H1 (cell line): ENCODE measurements at regions not wholly inside any gene's neighbourhood (a gene's known extent, or its start where the extent isn't known, plus 50 kb on each side); places are given as distances from the start of the nearest gene placed in this dataset.

Source experiments
- CTCF ChIA-PET: fragments of 300-600 bp; sonication (Branson Sonifier 250); formaldehyde crosslinking; loops from one replicate; lab custom pipeline; 2021; ENCODE audit not compliant: partially characterized antibody; lab: Charles Lee
- POLR2A ChIA-PET: fragments of 300-600 bp; sonication (Branson Sonifier 250); formaldehyde crosslinking; loops from one replicate; lab custom pipeline; 2021; ENCODE audit warnings: inconsistent platforms; ENCODE audit not compliant: partially characterized antibody; lab: Charles Lee
- DNase-seq, 2 experiments: peaks; one replicate each; pipeline versions ENCODE4 v3.0.0 to v3.0.0-alpha.2; 2010 to 2022; ENCODE audit warnings: low spot score in 2 of 2, low read depth in 1 of 2, mixed read lengths in 1 of 2
- FAIRE-seq: peaks from 2 replicates; lab custom pipeline; 2011; peaks lifted over from hg19 to GRCh38; lab: Jason Lieb, UNC
- H2AFZ ChIP-seq: 2 replicates; pipeline ENCODE4 v1.8.1; 2012; ENCODE audit warnings: low read length, inconsistent platforms
- H2AK5ac ChIP-seq: 2 replicates; pipeline ENCODE4 v1.6.1; 2013; ENCODE audit warnings: low read depth, low read length
- H2BK120ac ChIP-seq: replicated peaks from 2 replicates; pipeline ENCODE3; 2013; ENCODE audit warnings: low read depth, low read length, inconsistent platforms
- H2BK12ac ChIP-seq: 2 replicates; pipeline ENCODE4 v1.6.1; 2013; ENCODE audit warnings: low read depth, low read length
- H2BK15ac ChIP-seq: 2 replicates; pipeline ENCODE4 v1.6.1; 2013; ENCODE audit warnings: low read length
- H2BK20ac ChIP-seq: 2 replicates; pipeline ENCODE4 v1.6.1; 2013; ENCODE audit warnings: low read length
- H2BK5ac ChIP-seq: 2 replicates; pipeline ENCODE4 v1.6.1; 2013; ENCODE audit warnings: low read depth, low read length
- H3K14ac ChIP-seq: 2 replicates; pipeline ENCODE4 v1.6.1; 2013; ENCODE audit warnings: inconsistent platforms; ENCODE audit not compliant: insufficient read length
- H3K18ac ChIP-seq: 2 replicates; pipeline ENCODE4 v1.6.1; 2013; ENCODE audit warnings: low read length; ENCODE audit errors: extremely low read depth
- H3K23ac ChIP-seq: 2 replicates; pipeline ENCODE4 v1.6.1; 2013; ENCODE audit warnings: inconsistent platforms; ENCODE audit not compliant: insufficient read length
- H3K23me2 ChIP-seq: 2 replicates; pipeline ENCODE4 v1.6.1; 2013; ENCODE audit warnings: low read depth, low read length
- H3K27ac ChIP-seq: 2 replicates; pipeline ENCODE4 v1.6.1; 2011; ENCODE audit warnings: low read depth, low read length, inconsistent platforms
- H3K27me3 ChIP-seq, 4 experiments: replicated peaks in 1 of 4; 1 replicate in 1 of 4; 2 replicates in 3 of 4; pipeline versions ENCODE4 v1.6.1 to v1.8.1; 2011 to 2013; ENCODE audit warnings: low read length in 3 of 4, mild to moderate bottlenecking in 3 of 4, inconsistent platforms in 2 of 4, mixed read lengths in 2 of 4, moderate library complexity in 1 of 4; ENCODE audit not compliant: control insufficient read depth in 3 of 4, insufficient read depth in 3 of 4; ENCODE audit errors: extremely low read depth in 1 of 4
- H3K36me3 ChIP-seq, 4 experiments: 2 replicates each; pipeline versions ENCODE4 v1.6.1 to v1.8.1; 2011 to 2013; ENCODE audit warnings: mild to moderate bottlenecking in 4 of 4, low read length in 3 of 4, moderate library complexity in 2 of 4, control low read depth in 1 of 4, inconsistent platforms in 1 of 4; ENCODE audit not compliant: insufficient read depth in 4 of 4, control insufficient read depth in 2 of 4
- H3K4ac ChIP-seq: replicated peaks from 2 replicates; pipeline ENCODE3; 2013; ENCODE audit warnings: low read length, low read depth, mixed read lengths, inconsistent platforms; ENCODE audit not compliant: insufficient read length
- H3K4me1 ChIP-seq, 4 experiments: replicated peaks in 1 of 4; 1 replicate in 1 of 4; 2 replicates in 3 of 4; pipeline versions ENCODE4 v1.6.1 to v1.8.1; 2011 to 2013; ENCODE audit warnings: low read length in 3 of 4, inconsistent platforms in 2 of 4, mixed read lengths in 1 of 4; ENCODE audit not compliant: insufficient read depth in 4 of 4, control insufficient read depth in 3 of 4
- H3K4me2 ChIP-seq, 2 experiments: 2 replicates each; pipeline versions ENCODE4 v1.6.1 to v1.8.1; 2011 to 2013; ENCODE audit warnings: low read depth in 2 of 2, low read length in 2 of 2, control low read depth in 1 of 2, inconsistent platforms in 1 of 2, mild to moderate bottlenecking in 1 of 2; ENCODE audit not compliant: insufficient read depth in 1 of 2
- H3K4me3 ChIP-seq, 4 experiments: fragments of 200-600, 300-600 bp in 1 of 4; sonication (generic), shearing (Covaris generic), sonication (Bioruptor Twin) in 1 of 4; 2 replicates each; pipeline versions ENCODE4 v1.5.1 to v1.8.1; 2011 to 2016; ENCODE audit warnings: low read length in 4 of 4, low read depth in 3 of 4, control low read depth in 2 of 4, inconsistent platforms in 2 of 4, mild to moderate bottlenecking in 2 of 4, mixed read lengths in 1 of 4, moderate library complexity in 1 of 4; ENCODE audit not compliant: insufficient read depth in 2 of 4; ENCODE audit errors: extremely low read depth in 1 of 4
- H3K56ac ChIP-seq: replicated peaks from 2 replicates; pipeline ENCODE3; 2013; ENCODE audit warnings: low read depth, mild to moderate bottlenecking, mixed read lengths, low read length, inconsistent platforms; ENCODE audit not compliant: insufficient read length
- H3K79me1 ChIP-seq: 2 replicates; pipeline ENCODE4 v1.6.1; 2013; ENCODE audit warnings: low read depth, low read length, control low read depth
- H3K79me2 ChIP-seq, 2 experiments: 2 replicates each; pipeline versions ENCODE4 v1.6.1 to v1.8.1; 2012 to 2013; ENCODE audit warnings: low read length in 2 of 2, mild to moderate bottlenecking in 2 of 2, inconsistent platforms in 1 of 2; ENCODE audit not compliant: insufficient read depth in 2 of 2, control insufficient read depth in 1 of 2
- H3K9ac ChIP-seq, 4 experiments: replicated peaks in 1 of 4; 1 replicate in 1 of 4; 2 replicates in 3 of 4; pipeline versions ENCODE4 v1.6.1 to v1.8.1; 2011 to 2013; ENCODE audit warnings: low read depth in 3 of 4, low read length in 3 of 4, control low read depth in 2 of 4, mild to moderate bottlenecking in 2 of 4, moderate library complexity in 2 of 4, inconsistent platforms in 1 of 4; ENCODE audit errors: extremely low read depth in 1 of 4
- H3K9me3 ChIP-seq, 2 experiments: 2 replicates each; pipeline versions ENCODE4 v1.6.1 to v1.8.1; 2012 to 2013; ENCODE audit warnings: mild to moderate bottlenecking in 2 of 2, moderate library complexity in 2 of 2, control low read depth in 1 of 2, inconsistent platforms in 1 of 2, low read depth in 1 of 2, low read length in 1 of 2, mixed read lengths in 1 of 2; ENCODE audit not compliant: insufficient read depth in 2 of 2
- H4K20me1 ChIP-seq, 2 experiments: replicated peaks in 1 of 2; 2 replicates each; pipeline versions ENCODE3 to v1.8.1; 2011 to 2013; ENCODE audit warnings: inconsistent platforms in 2 of 2, low read length in 2 of 2, mild to moderate bottlenecking in 1 of 2; ENCODE audit not compliant: insufficient read depth in 2 of 2, control insufficient read depth in 1 of 2
- H4K5ac ChIP-seq: 2 replicates; pipeline ENCODE4 v1.6.1; 2013; ENCODE audit warnings: low read length, low read depth, mixed read lengths, inconsistent platforms; ENCODE audit not compliant: insufficient read length
- H4K8ac ChIP-seq: 2 replicates; pipeline ENCODE4 v1.8.0; 2013; ENCODE audit warnings: mild to moderate bottlenecking, moderate library complexity, low read length, inconsistent platforms; ENCODE audit not compliant: insufficient read depth; ENCODE audit errors: extremely low read depth
- H4K91ac ChIP-seq: replicated peaks from 2 replicates; pipeline ENCODE3; 2013; ENCODE audit warnings: low read length, mixed read lengths, inconsistent platforms; ENCODE audit not compliant: insufficient read length
- ATF2 ChIP-seq: IDR thresholded peaks from 2 replicates; pipeline ENCODE4 v1.6.1; 2012; ENCODE audit warnings: low read length, inconsistent platforms
- ATF3 ChIP-seq: IDR thresholded peaks from 2 replicates; pipeline ENCODE4 v1.6.1; 2011; ENCODE audit warnings: low read depth, mild to moderate bottlenecking, low read length; ENCODE audit not compliant: insufficient read depth
- BCL11A ChIP-seq, 2 experiments: IDR thresholded peaks; one replicate each; pipeline ENCODE4 v1.6.1; 2011; ENCODE audit warnings: low read depth in 2 of 2, low read length in 2 of 2, mild to moderate bottlenecking in 2 of 2
- BRCA1 ChIP-seq: IDR thresholded peaks from 2 replicates; pipeline ENCODE4 v1.6.1; 2012; ENCODE audit warnings: low read depth, low read length, improper control_type of control experiment
- CBX5 ChIP-seq: fragments of 300-800, 300-1000 bp; sonication (generic); IDR thresholded peaks from 2 replicates; pipeline ENCODE4 v1.7.1; 2016; ENCODE audit warnings: antibody characterized with exemption, low read length, low read depth
- CHD2 ChIP-seq: IDR thresholded peaks from 2 replicates; pipeline ENCODE4 v1.6.1; 2012; ENCODE audit warnings: low read length, improper control_type of control experiment
- FOSL1 ChIP-seq: IDR thresholded peaks from 2 replicates; pipeline ENCODE4 v1.6.1; 2011; ENCODE audit warnings: mild to moderate bottlenecking, low read depth, low read length, moderate library complexity; ENCODE audit not compliant: insufficient read depth
- HDAC6 ChIP-seq: IDR thresholded peaks from one replicate; pipeline ENCODE4 v1.7.1; 2012; ENCODE audit warnings: low read depth, mild to moderate bottlenecking, inconsistent platforms, low read length, moderate library complexity
- JUND ChIP-seq: IDR thresholded peaks from 2 replicates; pipeline ENCODE4 v1.6.1; 2011; ENCODE audit warnings: mild to moderate bottlenecking, improper control_type of control experiment, low read length
- RAD21 ChIP-seq, 2 experiments: IDR thresholded peaks in 1 of 2; conservative IDR thresholded peaks in 1 of 2; 2 replicates each; pipeline ENCODE4 v1.6.1; 2011; ENCODE audit warnings: low read depth in 2 of 2, low read length in 2 of 2, improper control_type of control experiment in 1 of 2, inconsistent platforms in 1 of 2, mild to moderate bottlenecking in 1 of 2, moderate library complexity in 1 of 2
- TBP ChIP-seq: IDR thresholded peaks from 2 replicates; pipeline ENCODE4 v1.6.1; 2011; ENCODE audit warnings: low read depth, low read length, improper control_type of control experiment
- TEAD4 ChIP-seq: IDR thresholded peaks from 2 replicates; pipeline ENCODE4 v1.6.1; 2012; ENCODE audit warnings: low read depth, low read length, inconsistent platforms, mixed read lengths
- ZNF274 ChIP-seq: IDR thresholded peaks from 2 replicates; pipeline ENCODE4 v1.7.0; 2012; ENCODE audit warnings: low read length, borderline replicate concordance; ENCODE audit errors: extremely low read depth
- WGBS, 2 experiments: shearing (Covaris generic) in 1 of 2; methylation state at CpG; one replicate each; pipeline versions ENCODE4 v1.1.6 to v1.1.7; 2013 to 2015; ENCODE audit warnings: low lambda C conversion rate in 2 of 2, mixed read lengths in 2 of 2, inconsistent platforms in 1 of 2, low coverage in 1 of 2, missing lambda C conversion rate in 1 of 2; ENCODE audit not compliant: insufficient replicate concordance in 2 of 2, insufficient coverage in 1 of 2, insufficient read length in 1 of 2; ENCODE audit errors: extremely low coverage in 1 of 2, missing lambda C conversion rate in 1 of 2; 5-methylcytosine and 5-hydroxymethylcytosine counted together

- H2BK15ac ChIP-seq: no peak overlapping the region
- H2BK20ac ChIP-seq: no peak overlapping the region
- H2AK5ac ChIP-seq: no peak overlapping the region
- POLR2A ChIA-PET: no interaction called here
- H3K79me2 ChIP-seq: no peaks in the 10 kb centered on the region
- no peaks in the 10 kb centered on the region for H3K27me3 ChIP-seq
- H4K20me1 ChIP-seq: no peaks in the 10 kb centered on the region
- H3K18ac ChIP-seq: no peak overlapping the region
- no peak overlapping the region for H4K5ac ChIP-seq
- H3K4ac ChIP-seq: no peak overlapping the region
- H3K4me2 ChIP-seq: no peak overlapping the region
- no peak for DNase-seq
- no peaks in the 10 kb centered on the region for H3K79me1 ChIP-seq
- FAIRE-seq: no peak
- H3K14ac ChIP-seq: no peak overlapping the region
- H3K56ac ChIP-seq: no peak overlapping the region
- H2BK5ac ChIP-seq: no peak overlapping the region
- H2BK12ac ChIP-seq: no peak overlapping the region
- H4K91ac ChIP-seq: no peak overlapping the region
- no peaks in the 10 kb centered on the region for H3K9me3 ChIP-seq
- H2AFZ ChIP-seq: no peak overlapping the region
- H3K9ac ChIP-seq: no peak overlapping the region
- no peak overlapping the region for H3K4me3 ChIP-seq
- H3K4me1 ChIP-seq: no peaks in the 10 kb centered on the region
- no peak overlapping the region for H3K27ac ChIP-seq
- CTCF ChIA-PET: interaction anchor here (1.0 kb wide), 1 partner anchor 15 kb away, joined by 3 read pairs; no protein-coding TSS in a partner anchor
- H4K8ac ChIP-seq: no peak overlapping the region
- H3K36me3 ChIP-seq: no peaks in the 10 kb centered on the region
- no peak overlapping the region for H3K23ac ChIP-seq
- 85% methylated on average over 2 of the region's 2 CpGs; no CpG with 5 or more reads in 1 of the 2 experiments for WGBS, 2 experiments
- H2BK120ac ChIP-seq: no peak overlapping the region
- no peaks in the 10 kb centered on the region for H3K23me2 ChIP-seq
- TF ChIP-seq CBX5: no peak
- TF ChIP-seq ATF2: no peak
- TF ChIP-seq HDAC6: no peak
- no peak for TF ChIP-seq TEAD4
- TF ChIP-seq BRCA1: no peak
- TF ChIP-seq JUND: no peak
- TF ChIP-seq CHD2: no peak
- TF ChIP-seq ZNF274: no peak
- TF ChIP-seq FOSL1: no peak
- no peak for TF ChIP-seq RAD21 (IDR thresholded peaks at IDR 0.05 in 1 of 2, conservative IDR thresholded peaks at IDR 0.05 in 1 of 2; ENCODE audit: low read depth in 2 of 2, low read length in 2 of 2)
- TF ChIP-seq ATF3: no peak
- no peak for TF ChIP-seq BCL11A (IDR thresholded peaks at IDR 0.05; ENCODE audit: low read depth in 2 of 2, low read length in 2 of 2)
- no peak for TF ChIP-seq TBP
These were observed 88.9 kb upstream of the LNX1 start for GRCh38 chr4:53680168-53680567.
